ENCODE measurements at regions not wholly inside any gene's neighbourhood (a gene's known extent, or its start where the extent isn't known, plus 50 kb on each side); places are given as distances from the start of the nearest gene placed in this dataset.

DNA sequence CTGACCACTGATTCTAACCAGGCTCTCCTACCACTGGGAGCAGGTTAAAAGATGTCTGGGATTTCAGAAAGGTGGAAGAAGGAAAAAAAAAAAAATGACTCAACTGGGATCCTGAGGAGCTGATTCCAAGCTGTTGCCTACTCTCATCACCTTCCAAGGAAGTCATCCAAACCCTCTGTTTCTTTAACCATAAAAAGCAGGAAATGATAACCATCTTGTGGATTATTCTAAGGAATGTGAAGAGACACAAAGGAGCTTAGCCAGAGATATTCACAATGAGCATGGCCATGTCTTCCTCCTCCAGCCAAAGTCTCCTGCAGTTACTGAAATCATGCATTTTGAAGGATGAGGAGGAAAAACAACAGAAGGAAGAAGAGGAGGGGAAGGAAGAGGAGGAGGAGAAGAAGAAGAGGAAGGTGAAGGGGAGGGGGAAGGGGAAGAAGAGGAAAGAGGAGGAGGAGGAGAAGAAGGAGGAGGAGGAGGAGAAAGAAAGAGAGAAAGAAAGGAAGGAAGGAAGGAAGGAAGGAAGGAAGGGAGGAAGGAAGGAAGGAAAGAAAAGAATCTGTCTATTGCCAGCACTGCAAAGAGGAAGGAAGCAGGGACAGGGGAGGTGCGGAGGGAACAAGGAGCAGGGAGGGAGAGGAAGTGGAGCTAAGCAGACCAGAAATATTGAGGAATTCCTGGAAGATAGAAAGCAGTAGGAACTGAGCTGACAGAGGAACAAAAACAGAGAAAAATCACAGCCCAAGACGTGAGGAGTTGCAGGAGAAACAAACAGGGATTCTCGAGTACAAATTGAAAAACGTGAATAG lies 229.2 kb downstream of the UACA start:
- TF ChIP-seq SIN3A (IDR thresholded peaks at IDR 0.05; ENCODE audit: borderline replicate concordance, insufficient read depth, low read length), result no peak
- TF ChIP-seq, protein P1, sequence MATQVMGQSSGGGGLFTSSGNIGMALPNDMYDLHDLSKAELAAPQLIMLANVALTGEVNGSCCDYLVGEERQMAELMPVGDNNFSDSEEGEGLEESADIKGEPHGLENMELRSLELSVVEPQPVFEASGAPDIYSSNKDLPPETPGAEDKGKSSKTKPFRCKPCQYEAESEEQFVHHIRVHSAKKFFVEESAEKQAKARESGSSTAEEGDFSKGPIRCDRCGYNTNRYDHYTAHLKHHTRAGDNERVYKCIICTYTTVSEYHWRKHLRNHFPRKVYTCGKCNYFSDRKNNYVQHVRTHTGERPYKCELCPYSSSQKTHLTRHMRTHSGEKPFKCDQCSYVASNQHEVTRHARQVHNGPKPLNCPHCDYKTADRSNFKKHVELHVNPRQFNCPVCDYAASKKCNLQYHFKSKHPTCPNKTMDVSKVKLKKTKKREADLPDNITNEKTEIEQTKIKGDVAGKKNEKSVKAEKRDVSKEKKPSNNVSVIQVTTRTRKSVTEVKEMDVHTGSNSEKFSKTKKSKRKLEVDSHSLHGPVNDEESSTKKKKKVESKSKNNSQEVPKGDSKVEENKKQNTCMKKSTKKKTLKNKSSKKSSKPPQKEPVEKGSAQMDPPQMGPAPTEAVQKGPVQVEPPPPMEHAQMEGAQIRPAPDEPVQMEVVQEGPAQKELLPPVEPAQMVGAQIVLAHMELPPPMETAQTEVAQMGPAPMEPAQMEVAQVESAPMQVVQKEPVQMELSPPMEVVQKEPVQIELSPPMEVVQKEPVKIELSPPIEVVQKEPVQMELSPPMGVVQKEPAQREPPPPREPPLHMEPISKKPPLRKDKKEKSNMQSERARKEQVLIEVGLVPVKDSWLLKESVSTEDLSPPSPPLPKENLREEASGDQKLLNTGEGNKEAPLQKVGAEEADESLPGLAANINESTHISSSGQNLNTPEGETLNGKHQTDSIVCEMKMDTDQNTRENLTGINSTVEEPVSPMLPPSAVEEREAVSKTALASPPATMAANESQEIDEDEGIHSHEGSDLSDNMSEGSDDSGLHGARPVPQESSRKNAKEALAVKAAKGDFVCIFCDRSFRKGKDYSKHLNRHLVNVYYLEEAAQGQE (IDR thresholded peaks at IDR 0.05; ENCODE audit: insufficient read depth in 1 of 2, low read depth in 2 of 2, low read length in 2 of 2), result no peak
- no peak for TF ChIP-seq POLR2AphosphoS5 (IDR thresholded peaks at IDR 0.05; ENCODE audit: low read depth, low read length)
